ENCODE measurements at regions not wholly inside any gene's neighbourhood (a gene's known extent, or its start where the extent isn't known, plus 50 kb on each side); places are given as distances from the start of the nearest gene placed in this dataset.
"Not testable (repeated sequence)": the region's sequence is repeated elsewhere in the genome, so short reads cannot be mapped to it uniquely, and the experiment has no call there.

- H3K9me3 ChIP-seq (ENCODE audit: low read depth), result no peaks in the 10 kb centered on the region
- H3K27me3 ChIP-seq, result no peaks in the 10 kb centered on the region
- no peaks in the 10 kb centered on the region for H3K4me1 ChIP-seq (ENCODE audit: low read depth)
- DNase-seq (ENCODE audit: low read depth in 1 of 2, low spot score in 1 of 2), result no peak
- H3K36me3 ChIP-seq, result no peaks in the 10 kb centered on the region
- TF ChIP-seq CTCF (IDR thresholded peaks at IDR 0.05; ENCODE audit: low read depth, low read length), result no peak
- H3K27ac ChIP-seq, result no peak overlapping the region
- no peak overlapping the region for H3K4me3 ChIP-seq
These were observed 220.0 kb downstream of the SMAD2 start for GRCh38 chr18:47710451-47710850.

DNA sequence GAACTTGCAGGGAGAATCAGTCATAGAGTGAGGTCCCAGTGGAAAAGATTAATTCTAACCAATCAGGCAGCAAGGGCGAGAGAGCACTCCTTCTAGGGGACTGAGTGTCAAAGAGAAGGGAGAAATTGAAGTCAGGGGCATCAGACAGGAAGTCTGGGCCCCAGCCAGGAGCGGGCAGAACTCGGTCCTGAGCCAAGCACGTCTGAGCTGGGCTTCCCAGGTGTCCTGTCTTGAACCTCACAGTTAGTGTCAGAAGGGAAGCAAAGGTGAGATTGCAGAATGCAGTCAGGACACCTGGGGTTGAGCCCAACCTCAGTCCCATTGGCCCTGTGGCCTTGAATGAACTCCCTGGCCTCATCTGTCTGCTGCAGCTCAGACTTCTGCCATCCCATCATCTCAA is 220.9 kb downstream of the SMAD2 start:
- Histone ChIP-seq H3K4me3 (no peak overlapping the region), H3K4me1 (ENCODE audit: low read depth) (no peaks in the 10 kb centered on the region), H3K9me3 (ENCODE audit: low read depth) (no peaks in the 10 kb centered on the region), H3K36me3 (no peaks in the 10 kb centered on the region), H3K27ac (no peak overlapping the region), H3K27me3 (no peaks in the 10 kb centered on the region)
- TF ChIP-seq CTCF (IDR thresholded peaks at IDR 0.05; ENCODE audit: low read depth, low read length), result no peak
- DNase-seq (ENCODE audit: low read depth in 1 of 2, low spot score in 1 of 2), result no peak

- H3K4me1 ChIP-seq (ENCODE audit: low read depth), result no peaks in the 10 kb centered on the region
- no peaks in the 10 kb centered on the region for H3K9me3 ChIP-seq (ENCODE audit: low read depth)
- DNase-seq (ENCODE audit: low read depth in 1 of 2, low spot score in 1 of 2), result no peak
- no peak overlapping the region for H3K27ac ChIP-seq
- no peaks in the 10 kb centered on the region for H3K36me3 ChIP-seq
- H3K4me3 ChIP-seq, result no peak overlapping the region
- H3K27me3 ChIP-seq, result no peaks in the 10 kb centered on the region
- TF ChIP-seq CTCF (IDR thresholded peaks at IDR 0.05; ENCODE audit: low read depth, low read length), result no peak
These were observed 222.3 kb downstream of the SMAD2 start for GRCh38 chr18:47708206-47708605.

GRCh38 chr18:47701134-47701533 is 229.3 kb downstream of the SMAD2 start:
- no peak for TF ChIP-seq CTCF (IDR thresholded peaks at IDR 0.05; ENCODE audit: low read depth, low read length)
- H3K27ac ChIP-seq, result no peak overlapping the region

GRCh38 chr18:47696870-47697269 is 233.6 kb downstream of the SMAD2 start:
- no peak overlapping the region for H3K27ac ChIP-seq
- no peaks in the 10 kb centered on the region for H3K9me3 ChIP-seq (ENCODE audit: low read depth)
- H3K27me3 ChIP-seq, result no peaks in the 10 kb centered on the region
- no peak for TF ChIP-seq CTCF (IDR thresholded peaks at IDR 0.05; ENCODE audit: low read depth, low read length)
- DNase-seq (ENCODE audit: low read depth in 1 of 2, low spot score in 1 of 2), result no peak
- no peak overlapping the region for H3K4me3 ChIP-seq
- no peaks in the 10 kb centered on the region for H3K36me3 ChIP-seq
- H3K4me1 ChIP-seq (ENCODE audit: low read depth), result no peaks in the 10 kb centered on the region

More at GRCh38 chr18:47701134-47701533, 229.3 kb downstream of the SMAD2 start:
- no peak for DNase-seq (ENCODE audit: low read depth in 1 of 2, low spot score in 1 of 2)
- H3K36me3 ChIP-seq, result no peaks in the 10 kb centered on the region
- no peaks in the 10 kb centered on the region for H3K27me3 ChIP-seq
- H3K4me1 ChIP-seq (ENCODE audit: low read depth), result no peaks in the 10 kb centered on the region
- H3K9me3 ChIP-seq (ENCODE audit: low read depth), result no peaks in the 10 kb centered on the region
- H3K4me3 ChIP-seq, result no peak overlapping the region

- no peak overlapping the region for H3K4me3 ChIP-seq
- H3K27me3 ChIP-seq, result no peaks in the 10 kb centered on the region
- no peaks in the 10 kb centered on the region for H3K36me3 ChIP-seq
- TF ChIP-seq CTCF (IDR thresholded peaks at IDR 0.05; ENCODE audit: low read depth, low read length), result no peak
- no peak for DNase-seq (ENCODE audit: low read depth in 1 of 2, low spot score in 1 of 2)
- H3K4me1 ChIP-seq (ENCODE audit: low read depth), result no peaks in the 10 kb centered on the region
- no peaks in the 10 kb centered on the region for H3K9me3 ChIP-seq (ENCODE audit: low read depth)
- no peak overlapping the region for H3K27ac ChIP-seq
These were observed 238.8 kb downstream of the SMAD2 start for GRCh38 chr18:47691611-47692010.

DNA sequence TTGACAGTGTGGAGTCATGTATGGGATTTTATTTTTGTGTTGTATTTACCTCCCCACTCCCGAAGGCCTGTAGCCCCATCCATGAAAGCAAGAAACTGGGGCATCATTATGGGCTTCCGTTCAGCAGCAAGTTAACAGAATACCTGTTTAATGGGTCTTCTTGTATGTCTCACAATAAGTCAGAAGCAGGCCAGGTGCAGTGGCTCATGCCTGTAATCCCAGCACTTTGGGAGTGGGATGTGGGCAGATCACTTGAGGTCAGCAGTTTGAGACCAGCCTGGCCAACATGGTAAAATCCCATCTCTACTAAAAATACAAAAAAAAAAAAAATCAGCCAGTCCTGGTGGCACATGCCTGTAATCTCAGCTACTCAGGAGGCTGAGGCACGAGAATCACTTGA is 239.7 kb downstream of the SMAD2 start:
- not testable (repeated sequence) for H3K4me3 ChIP-seq; H3K27ac ChIP-seq; H3K27me3 ChIP-seq; H3K9me3 ChIP-seq (ENCODE audit: low read depth); H3K4me1 ChIP-seq (ENCODE audit: low read depth); H3K36me3 ChIP-seq; DNase-seq (ENCODE audit: low read depth in 1 of 2, low spot score in 1 of 2)
